ENCODE measurements at regions not wholly inside any gene's neighbourhood (a gene's known extent, or its start where the extent isn't known, plus 50 kb on each side); places are given as distances from the start of the nearest gene placed in this dataset.

GRCh38 chr5:89668821-89669220 is 740.7 kb downstream of the CETN3 start:
- TF ChIP-seq, protein P1, sequence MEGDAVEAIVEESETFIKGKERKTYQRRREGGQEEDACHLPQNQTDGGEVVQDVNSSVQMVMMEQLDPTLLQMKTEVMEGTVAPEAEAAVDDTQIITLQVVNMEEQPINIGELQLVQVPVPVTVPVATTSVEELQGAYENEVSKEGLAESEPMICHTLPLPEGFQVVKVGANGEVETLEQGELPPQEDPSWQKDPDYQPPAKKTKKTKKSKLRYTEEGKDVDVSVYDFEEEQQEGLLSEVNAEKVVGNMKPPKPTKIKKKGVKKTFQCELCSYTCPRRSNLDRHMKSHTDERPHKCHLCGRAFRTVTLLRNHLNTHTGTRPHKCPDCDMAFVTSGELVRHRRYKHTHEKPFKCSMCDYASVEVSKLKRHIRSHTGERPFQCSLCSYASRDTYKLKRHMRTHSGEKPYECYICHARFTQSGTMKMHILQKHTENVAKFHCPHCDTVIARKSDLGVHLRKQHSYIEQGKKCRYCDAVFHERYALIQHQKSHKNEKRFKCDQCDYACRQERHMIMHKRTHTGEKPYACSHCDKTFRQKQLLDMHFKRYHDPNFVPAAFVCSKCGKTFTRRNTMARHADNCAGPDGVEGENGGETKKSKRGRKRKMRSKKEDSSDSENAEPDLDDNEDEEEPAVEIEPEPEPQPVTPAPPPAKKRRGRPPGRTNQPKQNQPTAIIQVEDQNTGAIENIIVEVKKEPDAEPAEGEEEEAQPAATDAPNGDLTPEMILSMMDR (conservative IDR thresholded peaks at IDR 0.05; ENCODE audit: low read length): no peak
- TF ChIP-seq EZH2phosphoT487 (IDR thresholded peaks at IDR 0.05; ENCODE audit: borderline replicate concordance, low read depth, low read length): no peak

Measured in OCI-LY7 (cell line).